Osteoblast (primary cell): ENCODE measurements at regions not wholly inside any gene's neighbourhood (a gene's known extent, or its start where the extent isn't known, plus 50 kb on each side); places are given as distances from the start of the nearest gene placed in this dataset.
A peak's percentile ranks its signal among the peaks of the same experiment; 100 is the strongest.

Source experiments
- DNase-seq: peaks from one replicate; pipeline ENCODE4 v3.0.0; 2011; ENCODE audit warnings: low spot score, mixed read lengths; ENCODE audit not compliant: insufficient read length; ENCODE audit errors: missing footprints
- H2AFZ ChIP-seq: 2 replicates; pipeline ENCODE4 v1.6.0; 2011; ENCODE audit warnings: mild to moderate bottlenecking, low read length
- H3K27ac ChIP-seq: 2 replicates; pipeline ENCODE4 v1.5.1; 2011; ENCODE audit warnings: mild to moderate bottlenecking, low read depth, low read length, moderate library complexity
- H3K27me3 ChIP-seq: 2 replicates; pipeline ENCODE4 v1.6.0; 2012; ENCODE audit warnings: mild to moderate bottlenecking, control low read depth, inconsistent platforms, low read length, moderate library complexity; ENCODE audit not compliant: insufficient read depth
- H3K36me3 ChIP-seq: 2 replicates; pipeline ENCODE4 v1.5.1; 2011; ENCODE audit warnings: mild to moderate bottlenecking, low read length, control low read depth, moderate library complexity; ENCODE audit not compliant: insufficient read depth
- H3K4me1 ChIP-seq: 2 replicates; pipeline ENCODE4 v1.5.1; 2011; ENCODE audit warnings: mild to moderate bottlenecking, low read length, control low read depth, moderate library complexity; ENCODE audit not compliant: insufficient read depth
- H3K4me2 ChIP-seq: 2 replicates; pipeline ENCODE4 v1.6.0; 2011; ENCODE audit warnings: mild to moderate bottlenecking, low read length; ENCODE audit not compliant: insufficient read depth
- H3K4me3 ChIP-seq: fragments of 200-600 bp; sonication (generic); 3 replicates; pipeline ENCODE4 v1.5.1; 2012; ENCODE audit warnings: mild to moderate bottlenecking, low read length, inconsistent platforms; ENCODE audit not compliant: insufficient read depth
- H3K79me2 ChIP-seq: 2 replicates; pipeline ENCODE4 v1.6.0; 2012; ENCODE audit warnings: mild to moderate bottlenecking, low read length, control low read depth, inconsistent platforms; ENCODE audit not compliant: insufficient read depth
- H3K9me3 ChIP-seq: 2 replicates; pipeline ENCODE4 v1.5.1; 2011; ENCODE audit warnings: low read depth, low read length, control low read depth
- H4K20me1 ChIP-seq: 2 replicates; pipeline ENCODE4 v1.6.0; 2012; ENCODE audit warnings: mild to moderate bottlenecking, low read length, control low read depth; ENCODE audit not compliant: insufficient read depth
- TF ChIP-seq, protein P1 (sequence below): IDR thresholded peaks from 2 replicates; pipeline ENCODE4 v1.5.1; 2011; ENCODE audit warnings: mild to moderate bottlenecking, low read depth, low read length, moderate library complexity; ENCODE audit errors: extremely low read depth

DNA sequence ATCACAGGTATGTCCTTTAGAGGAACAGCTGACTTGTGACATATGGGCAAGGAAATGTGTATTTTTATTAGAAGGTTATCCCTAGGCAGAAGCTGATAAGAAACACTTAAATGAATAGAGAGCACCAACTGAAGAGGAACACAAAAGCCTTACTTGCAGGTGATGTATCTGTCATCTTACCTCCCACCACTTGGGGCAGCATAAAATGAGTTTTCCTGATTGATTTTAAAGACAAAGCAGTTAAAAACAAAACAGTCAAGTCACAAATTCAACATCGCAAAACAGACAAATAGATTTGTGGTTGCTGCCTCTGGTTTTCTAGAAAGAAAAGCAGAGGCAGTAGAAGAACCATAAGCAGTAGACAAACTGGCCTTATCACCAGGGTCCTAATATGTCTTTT lies 302.4 kb upstream of the ZNF462 start:
- H3K4me1 ChIP-seq: no peaks in the 10 kb centered on the region
- DNase-seq: no peak
- TF ChIP-seq, protein P1, sequence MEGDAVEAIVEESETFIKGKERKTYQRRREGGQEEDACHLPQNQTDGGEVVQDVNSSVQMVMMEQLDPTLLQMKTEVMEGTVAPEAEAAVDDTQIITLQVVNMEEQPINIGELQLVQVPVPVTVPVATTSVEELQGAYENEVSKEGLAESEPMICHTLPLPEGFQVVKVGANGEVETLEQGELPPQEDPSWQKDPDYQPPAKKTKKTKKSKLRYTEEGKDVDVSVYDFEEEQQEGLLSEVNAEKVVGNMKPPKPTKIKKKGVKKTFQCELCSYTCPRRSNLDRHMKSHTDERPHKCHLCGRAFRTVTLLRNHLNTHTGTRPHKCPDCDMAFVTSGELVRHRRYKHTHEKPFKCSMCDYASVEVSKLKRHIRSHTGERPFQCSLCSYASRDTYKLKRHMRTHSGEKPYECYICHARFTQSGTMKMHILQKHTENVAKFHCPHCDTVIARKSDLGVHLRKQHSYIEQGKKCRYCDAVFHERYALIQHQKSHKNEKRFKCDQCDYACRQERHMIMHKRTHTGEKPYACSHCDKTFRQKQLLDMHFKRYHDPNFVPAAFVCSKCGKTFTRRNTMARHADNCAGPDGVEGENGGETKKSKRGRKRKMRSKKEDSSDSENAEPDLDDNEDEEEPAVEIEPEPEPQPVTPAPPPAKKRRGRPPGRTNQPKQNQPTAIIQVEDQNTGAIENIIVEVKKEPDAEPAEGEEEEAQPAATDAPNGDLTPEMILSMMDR: peak; percentile 9
- no peak overlapping the region for H3K27ac ChIP-seq
- H3K36me3 ChIP-seq: no peaks in the 10 kb centered on the region
- no peak overlapping the region for H2AFZ ChIP-seq
- no peaks in the 10 kb centered on the region for H3K9me3 ChIP-seq
- H3K27me3 ChIP-seq: no peaks in the 10 kb centered on the region
- no peak overlapping the region for H3K4me3 ChIP-seq
- no peaks in the 10 kb centered on the region for H4K20me1 ChIP-seq
- H3K79me2 ChIP-seq: no peaks in the 10 kb centered on the region
- no peak overlapping the region for H3K4me2 ChIP-seq

DNA sequence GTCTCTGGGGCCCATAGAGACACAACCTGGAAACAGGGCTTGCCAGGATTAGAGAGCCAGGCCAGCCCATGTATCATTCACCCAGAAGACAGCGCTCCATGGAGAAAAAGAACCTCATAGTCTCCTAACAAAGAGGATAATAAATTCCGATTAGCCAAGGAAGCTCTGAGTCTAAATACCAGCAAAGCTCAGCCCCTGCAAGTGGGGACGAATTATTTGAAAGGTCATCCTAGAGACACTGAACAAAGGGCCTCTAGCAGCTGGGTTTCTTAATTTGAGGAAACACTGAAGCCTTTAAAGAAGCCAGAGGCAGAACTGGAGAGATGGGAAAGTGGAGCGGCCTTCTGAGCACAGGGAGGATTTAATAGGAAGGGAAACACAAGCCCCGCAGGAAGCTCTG lies 287.1 kb upstream of the ZNF462 start:
- Histone ChIP-seq H3K4me3 (no peak overlapping the region), H3K4me2 (no peak overlapping the region), H3K79me2 (no peaks in the 10 kb centered on the region), H3K36me3 (no peaks in the 10 kb centered on the region), H3K27ac (no peak overlapping the region), H4K20me1 (no peaks in the 10 kb centered on the region), H3K4me1 (no peaks in the 10 kb centered on the region), H2AFZ (no peak overlapping the region), H3K27me3 (no peaks in the 10 kb centered on the region), H3K9me3 (no peaks in the 10 kb centered on the region)
- no peak for DNase-seq
- TF ChIP-seq, protein P1: no peak

DNA sequence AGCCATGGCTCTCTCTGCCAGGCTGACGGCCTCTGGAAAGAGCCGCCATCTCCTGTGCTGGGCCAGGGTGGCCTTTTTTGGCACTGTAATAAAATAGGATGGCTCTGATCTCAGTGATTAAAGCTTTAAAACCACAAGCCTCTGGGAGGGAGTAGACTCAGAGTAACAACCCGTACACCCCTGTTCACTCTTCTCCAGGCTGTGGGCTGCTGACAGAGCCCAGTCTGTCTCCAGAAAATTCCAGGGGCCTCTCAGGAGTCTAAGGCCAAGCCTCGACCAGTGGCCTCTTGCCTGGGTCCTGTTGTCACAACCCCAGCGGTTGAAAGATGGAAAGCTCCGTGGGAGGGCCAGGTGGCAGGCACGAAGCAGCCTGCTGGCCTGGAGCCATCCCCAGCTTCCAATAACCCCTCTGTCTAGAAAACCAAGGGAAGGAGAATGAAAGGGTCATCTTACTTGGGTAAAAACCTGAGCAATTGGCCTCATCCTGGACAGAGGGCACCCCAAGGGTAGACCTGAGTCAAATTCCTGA lies 286.7 kb upstream of the ZNF462 start:
- no peaks in the 10 kb centered on the region for H3K79me2 ChIP-seq
- no peaks in the 10 kb centered on the region for H3K36me3 ChIP-seq
- H3K27ac ChIP-seq: no peak overlapping the region
- TF ChIP-seq, protein P1: no peak
- no peaks in the 10 kb centered on the region for H4K20me1 ChIP-seq
- H3K27me3 ChIP-seq: no peaks in the 10 kb centered on the region
- H2AFZ ChIP-seq: no peak overlapping the region
- no peaks in the 10 kb centered on the region for H3K4me1 ChIP-seq
- H3K4me3 ChIP-seq: no peak overlapping the region
- H3K4me2 ChIP-seq: no peak overlapping the region
- H3K9me3 ChIP-seq: no peaks in the 10 kb centered on the region
- DNase-seq: no peak

DNA sequence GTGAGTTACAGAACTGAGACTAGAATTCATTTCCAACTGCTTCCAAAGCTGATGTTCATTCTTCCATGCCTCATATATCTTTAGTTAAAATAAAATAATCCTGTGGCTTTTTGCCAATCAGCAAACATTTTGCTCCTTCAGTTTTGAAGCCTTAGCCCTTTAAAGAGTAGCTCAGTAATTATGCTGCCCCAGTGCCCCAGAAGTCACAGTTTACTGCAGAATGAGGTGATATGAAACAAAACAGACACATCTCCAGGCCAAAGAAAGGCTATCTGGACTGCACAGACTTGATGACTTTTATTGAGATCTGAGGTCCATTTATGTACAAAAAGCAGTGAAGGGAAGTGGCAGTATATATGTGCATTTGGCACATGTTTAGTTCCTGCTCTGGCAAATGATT lies 285.8 kb upstream of the ZNF462 start:
- TF ChIP-seq, protein P1: no peak
- Histone ChIP-seq H3K4me3 (no peak overlapping the region), H4K20me1 (no peaks in the 10 kb centered on the region), H3K4me1 (no peaks in the 10 kb centered on the region), H3K27me3 (no peaks in the 10 kb centered on the region), H3K27ac (no peak overlapping the region), H3K36me3 (no peaks in the 10 kb centered on the region), H2AFZ (no peak overlapping the region), H3K4me2 (no peak overlapping the region), H3K9me3 (no peaks in the 10 kb centered on the region), H3K79me2 (no peaks in the 10 kb centered on the region)
- no peak for DNase-seq
